Stimulated activated CD4-positive, alpha-beta T cell treated with anti-CD3 and anti-CD28 coated beads, TNF-alpha, amount 100 ng/mL, for 48 hours (primary cell): ENCODE measurements at regions not wholly inside any gene's neighbourhood (a gene's known extent, or its start where the extent isn't known, plus 50 kb on each side); places are given as distances from the start of the nearest gene placed in this dataset.
"Not testable (repeated sequence)": the region's sequence is repeated elsewhere in the genome, so short reads cannot be mapped to it uniquely, and the experiment has no call there.

Source experiments
- DNase-seq, 3 donors: peaks; one replicate each; pipeline ENCODE4 v3.0.0-alpha.2; 2020; ENCODE audit warnings: low read depth in 3 of 3

DNA sequence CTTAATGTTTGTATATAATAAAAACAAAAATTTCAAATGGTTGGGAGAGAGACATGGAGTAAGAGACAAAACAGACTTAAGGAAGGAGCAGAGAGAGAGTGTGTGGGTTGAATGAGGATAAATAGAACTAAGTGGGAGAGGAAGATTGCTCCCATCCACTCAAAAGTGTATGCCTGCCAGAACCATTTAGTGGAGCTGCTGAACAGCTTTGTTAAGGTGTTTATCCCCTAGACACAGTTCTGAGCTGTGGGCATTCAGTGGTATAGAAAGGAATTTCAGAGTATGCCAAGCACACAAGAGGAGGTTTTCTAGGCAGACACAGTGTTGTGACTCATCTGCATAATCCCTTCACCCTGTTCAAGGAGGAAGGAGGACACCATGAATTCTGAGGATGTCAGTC is 508.6 kb upstream of the EPHA5 start:
- DNase-seq, result no peak

DNA sequence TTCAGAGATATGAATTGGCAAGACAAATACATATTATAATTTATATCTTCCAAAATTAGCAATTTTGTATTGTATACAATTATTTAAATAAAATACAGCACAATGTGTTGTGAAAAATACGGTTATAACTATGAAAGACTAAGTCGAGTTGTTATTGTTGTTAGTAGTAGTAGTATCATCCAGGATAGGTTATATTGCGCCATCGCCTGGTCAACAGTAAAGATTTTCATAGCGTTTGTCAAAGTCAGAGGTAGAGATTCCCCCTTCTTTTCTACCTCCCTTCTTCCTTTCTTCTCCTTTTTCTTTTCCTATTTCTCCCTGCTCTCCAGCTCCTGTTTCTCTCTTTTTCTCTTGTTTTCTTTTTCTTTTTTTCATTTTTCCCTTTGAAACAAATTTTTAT is 499.1 kb upstream of the EPHA5 start:
- no peak for DNase-seq

DNA sequence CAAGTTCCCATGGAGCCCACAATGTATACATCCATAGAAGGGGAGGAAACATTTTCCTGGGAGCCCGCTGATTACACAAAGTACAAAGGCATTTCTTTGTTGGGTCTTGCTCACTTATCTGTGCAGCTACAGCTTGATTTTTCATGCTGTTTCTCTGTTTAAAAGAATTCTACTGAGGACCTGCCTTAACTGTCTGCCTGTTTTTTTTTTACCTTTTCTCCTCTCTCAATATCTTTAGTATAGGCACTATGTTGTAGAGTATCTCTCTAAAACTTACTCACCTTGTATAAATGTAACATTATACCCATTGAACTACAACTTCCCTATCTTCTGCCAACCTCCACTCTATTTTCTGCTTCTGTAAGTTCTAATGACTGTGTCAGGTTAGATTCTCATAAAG is 494.6 kb upstream of the EPHA5 start:
- no peak for DNase-seq

DNA sequence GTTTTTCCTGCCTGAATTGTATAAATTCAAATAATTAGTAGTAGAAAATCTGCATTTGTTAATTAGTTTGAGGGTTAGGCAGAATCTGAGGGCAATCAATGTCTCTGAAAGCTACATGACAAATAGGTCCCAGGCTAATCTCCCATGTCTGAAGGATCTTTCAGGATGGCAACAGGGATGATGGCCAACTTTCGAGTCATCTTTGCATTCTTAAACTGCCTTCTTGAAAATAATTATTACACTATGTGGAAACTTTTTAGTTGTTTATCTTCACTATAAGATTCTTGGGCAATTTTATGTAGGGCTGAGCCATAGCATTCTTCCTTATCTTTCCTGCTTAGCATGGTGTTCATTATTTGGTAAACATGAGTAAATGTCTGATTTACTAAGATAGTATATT is 490.3 kb upstream of the EPHA5 start:
- DNase-seq, result no peak

DNA sequence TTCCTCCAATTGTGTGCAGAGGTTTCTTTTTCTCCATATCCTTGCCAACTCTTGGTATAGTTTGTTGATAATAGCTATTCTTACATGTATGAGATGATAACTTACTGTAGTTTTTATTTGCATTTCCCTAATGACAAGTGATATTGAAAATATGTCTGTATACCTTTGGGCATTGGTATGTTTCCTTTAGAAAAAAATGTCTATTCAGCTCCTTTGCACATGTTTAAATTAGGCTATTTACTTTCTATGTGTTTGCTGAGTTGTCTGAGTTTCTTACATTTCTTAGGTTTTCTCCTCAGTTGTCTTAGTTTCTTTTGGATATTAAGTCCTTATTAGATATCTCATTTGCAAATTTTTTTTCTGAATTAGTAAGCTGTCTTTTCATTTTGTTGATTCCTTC is 487.3 kb upstream of the EPHA5 start:
- no peak for DNase-seq

DNA sequence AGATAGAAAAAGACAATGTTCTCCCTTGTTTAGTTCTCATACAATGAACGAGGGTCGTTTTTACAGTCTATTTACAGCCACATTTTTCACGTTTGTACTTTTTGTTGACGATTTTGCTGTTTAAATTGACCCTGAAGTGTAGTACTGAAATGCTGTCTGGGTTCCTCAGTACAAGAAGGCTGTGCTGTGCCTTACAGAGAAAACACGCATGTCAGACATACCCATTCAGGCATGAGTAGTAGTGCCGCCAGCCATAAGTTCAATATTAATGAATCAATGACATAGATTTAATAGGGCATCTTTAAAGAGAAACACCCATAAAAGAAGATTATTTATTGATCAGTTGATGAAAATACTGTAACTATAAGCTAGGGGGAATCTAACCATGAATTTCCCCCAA is 459.8 kb upstream of the EPHA5 start:
- no peak for DNase-seq

DNA sequence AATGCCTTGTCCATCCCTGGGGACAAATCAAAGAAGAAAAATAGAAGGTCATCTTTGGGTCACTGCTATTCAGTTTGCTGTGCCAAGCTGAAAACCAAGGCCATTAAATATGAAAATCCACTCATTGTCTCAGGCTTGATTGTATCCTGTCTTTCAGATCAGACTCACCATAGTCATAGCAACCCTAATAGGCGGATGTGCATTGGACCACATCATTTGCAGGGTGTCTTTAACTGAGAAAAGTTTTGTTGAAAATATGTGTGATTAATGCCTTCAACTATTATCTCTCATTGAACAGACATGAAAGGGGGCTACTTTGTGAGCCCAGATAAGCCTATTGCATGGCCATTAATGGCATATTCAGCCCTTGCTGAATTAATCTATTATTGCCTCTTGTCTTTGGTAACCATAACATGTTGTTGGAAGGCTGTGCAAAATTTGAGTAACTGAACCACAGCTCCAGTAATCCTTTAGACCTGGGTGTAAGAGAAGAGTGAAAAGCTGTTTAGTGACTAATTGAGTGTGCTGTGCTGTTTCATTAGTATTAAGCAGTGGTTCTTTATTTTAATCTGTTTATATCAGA is 453.6 kb upstream of the EPHA5 start:
- DNase-seq, result no peak

DNA sequence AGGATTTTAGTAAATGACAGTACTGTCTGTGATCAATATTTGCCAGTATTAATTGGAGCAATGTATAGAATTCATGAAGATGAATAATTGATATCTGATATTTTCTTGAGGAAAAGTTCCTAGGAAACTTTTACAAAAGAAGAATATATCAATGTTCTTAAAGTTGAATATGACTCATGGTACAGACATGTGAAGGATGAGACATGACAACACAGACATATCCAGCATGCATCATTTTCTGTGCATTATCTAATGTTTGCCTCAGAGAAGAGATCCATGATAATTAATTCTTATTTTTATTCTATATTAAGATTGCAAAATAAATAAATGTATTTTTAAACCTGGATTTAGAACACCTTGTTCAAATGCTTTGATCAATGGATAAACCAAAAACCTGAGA is 452.9 kb upstream of the EPHA5 start:
- DNase-seq, result no peak

DNA sequence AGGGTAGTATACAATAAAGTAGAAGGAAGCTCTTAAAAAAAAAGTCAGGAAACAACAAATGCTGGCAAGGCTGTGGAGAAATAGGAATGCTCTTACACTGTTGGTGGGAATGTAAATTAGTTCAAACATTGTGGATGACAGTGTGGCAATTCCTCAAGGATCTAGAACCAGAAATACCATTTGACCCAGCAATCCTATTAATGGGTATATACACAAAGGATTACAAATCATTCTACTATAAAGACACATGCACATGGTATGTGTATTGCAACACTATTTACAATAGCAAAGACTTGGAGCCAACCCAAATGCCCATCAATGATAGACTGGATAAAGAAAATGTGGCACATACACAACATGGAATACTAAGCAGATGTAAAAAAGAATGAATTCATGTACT is 444.9 kb upstream of the EPHA5 start:
- DNase-seq, result not testable (repeated sequence)

DNA sequence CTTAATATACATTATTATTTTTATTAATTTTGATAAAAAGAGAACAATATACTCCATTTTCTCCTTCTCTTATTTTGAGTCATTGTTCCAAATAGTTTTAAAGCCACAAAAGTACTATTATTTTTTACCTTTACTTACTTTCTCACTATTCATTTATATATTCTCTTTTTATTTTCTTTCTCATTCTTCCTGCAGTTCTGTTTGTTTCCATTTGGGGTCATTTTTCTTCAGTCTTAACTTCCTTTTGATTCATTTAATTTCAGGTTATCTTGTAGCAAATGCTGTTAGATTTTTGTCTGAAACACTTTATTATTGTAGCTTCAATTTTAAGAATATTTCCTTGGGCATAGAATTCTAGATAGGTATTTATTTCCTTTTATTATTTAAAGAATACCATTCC is 438.6 kb upstream of the EPHA5 start:
- no peak for DNase-seq

DNA sequence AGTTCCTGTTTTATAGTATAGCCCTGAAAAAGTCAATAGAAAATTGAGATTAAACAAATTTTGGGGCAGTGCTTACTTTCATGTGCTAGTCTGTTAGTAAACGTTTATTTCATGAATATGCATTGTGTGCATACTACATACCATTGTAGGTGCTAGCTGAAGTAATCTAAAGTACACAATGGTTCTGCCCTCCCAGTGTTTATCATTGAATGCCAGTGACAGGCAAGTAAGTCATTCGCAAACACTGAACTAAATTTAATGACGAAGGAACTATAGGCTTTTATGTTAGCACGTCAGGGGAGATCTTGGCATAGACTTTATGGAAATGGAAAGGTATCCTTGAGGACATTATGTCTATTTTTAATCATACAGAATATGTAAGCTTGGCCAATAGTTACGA is 426.9 kb upstream of the EPHA5 start:
- no peak for DNase-seq

DNA sequence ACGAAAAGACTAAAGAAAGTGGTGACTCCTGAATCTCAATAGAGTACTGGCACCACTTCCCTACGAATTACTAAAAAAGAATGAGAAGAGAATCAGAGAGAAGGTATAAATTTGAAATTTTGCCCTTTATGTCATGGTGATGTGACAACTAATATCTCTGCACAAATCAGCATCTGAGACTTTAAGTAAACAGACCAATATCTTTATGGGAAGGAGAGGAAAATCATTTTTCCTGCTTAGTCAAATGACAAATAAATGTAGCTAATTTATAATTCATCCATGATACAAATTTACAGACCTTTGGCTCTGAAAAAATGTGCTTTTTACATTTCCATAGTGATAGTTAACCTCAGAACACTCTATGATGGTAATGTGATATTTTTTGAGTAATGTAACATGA is 424.8 kb upstream of the EPHA5 start:
- DNase-seq, result no peak

DNA sequence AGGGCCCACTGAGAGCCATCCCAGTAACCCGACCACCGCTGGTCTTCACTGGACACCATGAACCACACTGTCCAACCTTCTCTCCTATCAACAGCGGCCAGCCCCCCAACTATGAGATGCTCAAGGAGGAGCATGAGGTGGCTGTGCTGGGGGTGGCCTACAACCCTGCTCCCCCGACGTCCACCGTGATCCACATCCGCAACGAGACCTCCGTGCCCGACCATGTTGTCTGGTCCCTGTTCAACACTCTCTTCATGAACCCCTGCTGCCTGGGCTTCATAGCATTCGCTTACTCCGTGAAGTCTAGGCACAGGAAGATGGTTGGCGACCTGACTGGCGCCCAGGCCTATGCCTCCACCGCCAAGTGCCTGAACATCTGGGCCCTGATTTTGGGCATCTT is 423.8 kb upstream of the EPHA5 start:
- no peak for DNase-seq

DNA sequence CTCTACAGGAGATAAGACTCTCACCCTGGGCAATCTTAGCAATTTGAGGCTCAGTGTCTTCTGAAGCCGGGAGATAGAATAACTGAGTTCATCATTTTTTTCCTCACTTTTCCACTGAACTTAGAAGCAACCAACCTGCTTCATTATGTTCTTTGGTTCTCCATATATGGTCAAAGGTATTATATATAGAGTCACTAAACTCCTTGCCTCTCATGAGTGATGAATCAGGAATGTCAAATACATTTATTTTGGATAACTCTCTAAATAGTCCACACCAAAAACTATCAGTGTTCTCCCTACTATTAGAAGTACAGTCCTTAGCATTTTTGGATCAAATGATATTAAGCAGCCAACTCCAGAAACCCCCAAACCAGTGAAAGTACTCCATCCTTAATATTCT is 421.5 kb upstream of the EPHA5 start:
- DNase-seq, result no peak

DNA sequence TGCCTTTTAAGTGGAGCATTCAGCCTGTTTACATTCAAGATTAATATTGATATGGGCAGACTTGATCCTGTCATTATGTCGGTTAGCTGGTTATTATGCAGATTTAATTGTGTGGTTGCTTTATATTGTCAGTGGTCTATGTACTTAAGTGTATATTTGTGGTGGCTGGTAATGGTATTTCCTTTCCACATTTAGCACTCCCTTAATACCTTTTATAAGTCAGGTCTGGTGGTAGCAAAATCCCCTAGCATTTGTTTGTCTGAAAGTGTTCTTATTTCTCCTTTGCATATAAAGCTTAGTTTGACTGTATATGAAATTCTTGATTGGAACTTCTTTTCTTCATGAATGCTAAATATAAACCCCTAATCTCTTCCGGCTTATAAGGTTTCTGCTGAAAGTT is 403.7 kb upstream of the EPHA5 start:
- no peak for DNase-seq

DNA sequence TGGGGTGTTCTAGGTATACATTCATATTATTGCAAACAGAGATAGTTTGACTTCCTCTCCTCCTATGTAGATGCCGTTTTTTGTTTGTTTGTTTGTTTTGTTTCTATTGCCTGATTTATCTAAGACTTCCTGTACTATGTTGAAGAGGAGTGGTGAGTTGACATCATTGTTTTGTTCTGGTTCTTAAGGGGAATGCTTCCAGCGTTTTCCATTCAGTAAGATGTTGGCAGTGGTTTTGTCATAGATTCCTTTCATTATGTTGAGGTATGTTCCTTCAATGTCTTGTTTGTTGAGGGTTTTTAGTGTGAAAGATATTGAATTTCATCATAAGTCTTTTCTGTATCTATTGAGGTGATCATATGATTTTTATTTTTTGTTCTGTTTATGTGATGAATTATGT is 401.6 kb upstream of the EPHA5 start:
- DNase-seq, result no peak

DNA sequence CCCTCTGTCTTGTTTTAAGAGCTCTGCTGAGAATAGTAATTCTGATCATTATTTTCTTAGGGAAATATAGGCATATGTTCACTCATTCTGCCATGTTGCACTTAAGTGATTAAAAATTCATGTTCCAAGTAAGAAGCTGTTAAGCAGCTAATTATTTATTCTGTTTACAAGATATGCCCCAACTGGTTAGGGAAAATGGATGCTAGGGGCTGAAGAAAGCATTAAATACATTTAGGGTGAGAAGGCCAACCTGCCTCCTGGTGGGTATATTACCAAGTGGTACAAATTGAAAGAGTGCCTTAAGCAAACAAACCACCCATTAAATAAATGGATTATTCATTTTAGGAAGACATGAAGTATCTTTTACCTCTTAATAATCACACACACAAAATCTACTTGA is 392.6 kb upstream of the EPHA5 start:
- no peak for DNase-seq

DNA sequence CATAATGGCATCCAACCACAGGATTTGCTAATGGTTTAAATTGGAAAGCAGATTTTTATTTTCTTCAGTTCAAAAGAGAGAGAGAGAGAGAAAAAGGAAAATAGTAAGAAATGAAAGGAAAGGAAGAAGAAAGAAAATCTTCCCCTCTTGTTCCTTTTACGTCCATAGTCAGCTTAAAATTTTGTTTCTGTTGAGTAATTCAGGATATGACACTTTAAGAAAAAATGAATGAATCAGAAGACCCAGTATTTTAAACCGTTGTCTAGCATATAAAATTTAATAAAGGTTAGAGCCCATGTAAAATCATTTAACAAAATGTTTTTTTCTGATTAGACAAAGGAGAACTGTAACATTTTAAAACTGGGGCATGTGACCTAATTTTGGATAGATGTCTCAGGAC is 391.8 kb upstream of the EPHA5 start:
- no peak for DNase-seq

DNA sequence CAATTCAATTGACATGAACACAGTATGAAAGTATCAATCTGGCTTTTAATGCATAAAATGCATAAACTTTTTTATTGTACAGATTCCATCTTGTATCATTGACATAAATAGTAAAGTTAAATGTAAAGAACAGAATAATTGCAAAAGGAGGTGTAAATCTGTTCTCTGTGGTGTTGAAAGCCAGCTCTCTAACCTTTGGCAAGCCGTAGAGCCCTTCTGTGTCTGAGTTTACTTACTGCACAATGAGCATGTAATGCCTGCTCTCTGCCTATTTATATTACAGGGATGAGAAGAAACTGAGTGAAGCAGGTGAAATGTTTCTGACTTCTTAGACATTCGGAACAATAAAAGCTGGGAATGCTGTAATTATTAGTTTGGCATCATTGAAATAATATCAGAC is 389.3 kb upstream of the EPHA5 start:
- no peak for DNase-seq

DNA sequence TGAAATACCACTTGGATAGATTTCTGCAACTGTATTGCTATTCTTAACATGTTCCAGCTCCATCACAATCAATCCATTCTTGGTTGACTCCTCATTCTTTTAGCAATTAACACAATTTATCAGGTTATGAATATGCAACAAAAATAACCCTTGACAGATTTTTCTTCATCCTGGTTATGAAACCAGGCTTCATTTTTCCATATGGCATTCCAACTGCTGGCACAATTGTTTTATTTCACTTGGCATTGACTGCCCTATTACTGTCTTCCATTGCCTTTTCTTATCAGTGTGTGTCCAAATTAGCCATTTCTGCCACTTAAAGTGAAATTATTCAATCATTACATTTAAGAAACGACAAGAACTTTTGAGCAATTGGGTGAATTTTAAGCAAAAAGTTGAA is 388.8 kb upstream of the EPHA5 start:
- no peak for DNase-seq

DNA sequence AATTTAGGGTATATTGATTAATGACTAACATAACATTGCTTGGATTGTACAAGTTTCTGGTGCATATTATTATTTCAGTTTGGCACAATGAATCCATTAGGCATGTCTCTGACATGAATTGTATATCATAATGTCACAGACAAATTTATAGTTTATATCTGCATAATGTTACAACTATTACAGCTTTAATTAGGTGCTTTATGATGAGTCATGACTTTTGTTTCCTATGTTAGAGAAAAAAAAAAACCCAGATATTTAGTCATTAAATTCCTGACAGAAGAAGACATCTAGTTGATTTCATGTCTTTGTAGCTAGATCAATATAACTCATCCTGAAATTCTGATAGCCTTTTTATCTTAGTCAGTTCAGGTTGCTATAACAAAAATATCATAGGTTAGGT is 385.7 kb upstream of the EPHA5 start:
- DNase-seq, result no peak

DNA sequence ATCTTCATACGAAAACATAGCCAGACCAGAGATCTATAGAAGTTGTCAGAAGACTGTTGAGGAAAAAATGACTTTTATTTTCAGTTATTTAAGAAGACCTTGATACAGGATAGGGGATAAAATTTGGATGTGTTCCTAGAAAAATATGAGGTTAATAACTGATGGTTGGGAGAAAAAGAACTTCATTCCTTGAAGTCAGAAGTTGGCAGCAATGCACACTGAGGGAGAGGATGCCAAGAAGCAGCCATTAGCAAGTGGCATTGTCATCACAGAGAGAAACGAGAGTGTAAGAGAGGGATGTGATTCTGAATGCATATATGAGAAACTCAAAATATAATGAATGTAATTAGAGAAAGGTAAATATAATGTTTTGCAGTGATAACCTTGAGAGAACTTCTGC is 382.1 kb upstream of the EPHA5 start:
- no peak for DNase-seq

DNA sequence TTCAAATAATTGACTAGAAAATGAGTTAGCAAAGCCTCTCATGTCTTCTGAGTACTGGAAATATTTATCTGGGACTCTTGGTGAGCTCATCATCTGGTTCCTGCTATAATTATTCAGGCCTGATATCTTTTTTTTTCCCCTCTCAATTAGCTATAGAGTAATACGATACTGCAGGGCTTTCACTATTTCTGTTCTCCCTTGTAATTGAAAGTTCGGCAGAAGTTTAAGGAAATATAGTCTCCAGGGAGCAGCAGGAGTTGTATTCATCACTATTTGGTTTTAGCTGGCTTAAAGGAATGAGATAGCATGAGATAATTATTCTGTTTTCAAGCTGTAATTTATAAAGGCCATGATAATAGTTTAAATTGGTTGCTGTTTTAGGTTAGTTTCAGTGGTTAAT is 378.6 kb upstream of the EPHA5 start:
- no peak for DNase-seq

DNA sequence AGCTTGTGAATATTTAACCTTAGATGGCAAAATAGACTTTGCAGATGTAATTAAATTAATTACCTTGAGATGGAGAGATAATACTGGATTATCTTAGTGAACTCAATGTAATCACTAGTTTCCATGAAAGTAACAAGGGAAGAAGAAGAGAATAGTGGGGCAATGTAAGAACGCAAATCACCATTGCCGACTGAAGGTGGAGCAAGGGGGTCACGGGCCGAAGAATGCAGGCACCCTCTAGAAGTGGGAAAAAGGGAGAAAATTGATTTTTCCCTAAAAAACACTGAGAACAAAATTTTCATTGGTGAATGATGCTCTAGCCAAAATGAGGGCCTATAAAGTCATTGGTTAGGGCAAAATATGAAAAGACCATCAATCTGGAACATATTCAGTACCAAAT is 375.6 kb upstream of the EPHA5 start:
- no peak for DNase-seq

DNA sequence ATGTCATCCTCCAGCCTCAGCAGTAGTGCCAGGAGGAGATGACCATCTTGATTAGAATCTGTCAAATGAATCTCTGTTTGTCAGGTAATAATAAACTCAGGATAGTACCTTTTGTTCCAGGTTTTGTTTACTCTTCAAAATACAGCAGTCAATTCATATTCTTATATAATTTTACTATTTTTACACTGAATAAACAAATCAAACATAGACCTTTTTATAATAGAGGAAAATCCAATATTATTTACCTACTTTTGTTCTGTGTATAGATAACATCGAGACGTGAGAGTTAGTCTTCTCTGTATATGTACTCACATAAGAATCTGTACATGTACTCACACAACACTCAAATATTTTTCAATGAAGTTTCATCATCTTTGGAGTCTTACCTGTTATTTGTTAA is 365.4 kb upstream of the EPHA5 start:
- no peak for DNase-seq
